Spleen (tissue), 7 donors: ENCODE measurements at regions not wholly inside any gene's neighbourhood (a gene's known extent, or its start where the extent isn't known, plus 50 kb on each side); places are given as distances from the start of the nearest gene placed in this dataset.

Experiments
- POLR2A ChIP-seq, 3 donors: fragments of 450-650 bp; IDR thresholded peaks; one replicate each; pipeline ENCODE4 v1.5.1; 2017; ENCODE audit warnings: antibody characterized with exemption in 3 of 3, mild to moderate bottlenecking in 1 of 3
- POLR2AphosphoS5 ChIP-seq, 3 donors: sonication (generic); formaldehyde crosslinking; IDR thresholded peaks; one replicate each; pipeline ENCODE4 v1.5.1; 2017; ENCODE audit warnings: antibody characterized with exemption in 3 of 3
- TF ChIP-seq, protein P1 (sequence below), 11 experiments: fragments of 200-600 bp in 7 of 11; fragments of 450-650 bp in 4 of 11; sonication (generic) in 4 of 11; IDR thresholded peaks in 8 of 11; conservative IDR thresholded peaks in 3 of 11; 1 replicate in 7 of 11; 2 replicates in 4 of 11; pipeline versions ENCODE4 v1.4.0 to v1.8.0; 2016 to 2021; ENCODE audit warnings: antibody characterized with exemption in 11 of 11, inconsistent platforms in 4 of 11, mild to moderate bottlenecking in 1 of 11
- donor health status: DM: no; HTN: no; CAD: no; lungs with moderate emphysema.
- donor health status: DM: no; HTN: no; CAD: no.
- donor health status: DM: no; HTN: no; CAD: no.

DNA sequence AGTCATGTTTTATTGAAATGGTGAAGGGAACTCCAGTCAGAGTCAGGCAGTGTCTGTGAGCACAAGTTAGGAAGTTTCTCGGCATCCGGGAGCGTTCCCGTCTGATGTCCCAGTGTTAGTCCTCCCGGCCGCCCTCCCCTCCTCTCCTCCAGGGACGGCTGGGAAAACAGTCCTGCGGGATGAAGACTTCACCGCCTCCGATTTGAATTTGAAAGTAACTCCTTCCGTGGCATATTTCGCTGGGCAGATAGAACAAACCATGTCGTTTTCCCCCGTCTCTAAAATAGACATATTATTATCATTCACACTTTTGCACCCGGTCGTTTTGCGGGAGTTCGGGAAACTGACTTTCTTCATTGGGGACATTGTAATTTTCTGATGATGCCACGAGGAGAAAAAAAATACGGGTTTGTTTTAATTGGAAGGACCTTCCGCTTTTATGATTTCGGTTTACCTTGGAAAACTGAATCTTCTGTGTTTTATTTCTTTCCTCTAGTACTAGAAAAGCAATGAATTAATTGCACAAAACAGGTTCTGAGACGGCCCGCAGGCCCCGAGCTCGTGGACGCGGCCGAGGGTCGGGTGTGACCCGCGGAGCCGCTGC, 76.6 kb downstream of the ZIC5 start:
- TF ChIP-seq, protein P1, sequence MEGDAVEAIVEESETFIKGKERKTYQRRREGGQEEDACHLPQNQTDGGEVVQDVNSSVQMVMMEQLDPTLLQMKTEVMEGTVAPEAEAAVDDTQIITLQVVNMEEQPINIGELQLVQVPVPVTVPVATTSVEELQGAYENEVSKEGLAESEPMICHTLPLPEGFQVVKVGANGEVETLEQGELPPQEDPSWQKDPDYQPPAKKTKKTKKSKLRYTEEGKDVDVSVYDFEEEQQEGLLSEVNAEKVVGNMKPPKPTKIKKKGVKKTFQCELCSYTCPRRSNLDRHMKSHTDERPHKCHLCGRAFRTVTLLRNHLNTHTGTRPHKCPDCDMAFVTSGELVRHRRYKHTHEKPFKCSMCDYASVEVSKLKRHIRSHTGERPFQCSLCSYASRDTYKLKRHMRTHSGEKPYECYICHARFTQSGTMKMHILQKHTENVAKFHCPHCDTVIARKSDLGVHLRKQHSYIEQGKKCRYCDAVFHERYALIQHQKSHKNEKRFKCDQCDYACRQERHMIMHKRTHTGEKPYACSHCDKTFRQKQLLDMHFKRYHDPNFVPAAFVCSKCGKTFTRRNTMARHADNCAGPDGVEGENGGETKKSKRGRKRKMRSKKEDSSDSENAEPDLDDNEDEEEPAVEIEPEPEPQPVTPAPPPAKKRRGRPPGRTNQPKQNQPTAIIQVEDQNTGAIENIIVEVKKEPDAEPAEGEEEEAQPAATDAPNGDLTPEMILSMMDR (IDR thresholded peaks at IDR 0.05 in 8 of 11, conservative IDR thresholded peaks at IDR 0.05 in 3 of 11): no peak
- no peak for TF ChIP-seq POLR2A (IDR thresholded peaks at IDR 0.05)
- TF ChIP-seq POLR2AphosphoS5 (IDR thresholded peaks at IDR 0.05): no peak
